ENCODE measurements at regions not wholly inside any gene's neighbourhood (a gene's known extent, or its start where the extent isn't known, plus 50 kb on each side); places are given as distances from the start of the nearest gene placed in this dataset.

DNA sequence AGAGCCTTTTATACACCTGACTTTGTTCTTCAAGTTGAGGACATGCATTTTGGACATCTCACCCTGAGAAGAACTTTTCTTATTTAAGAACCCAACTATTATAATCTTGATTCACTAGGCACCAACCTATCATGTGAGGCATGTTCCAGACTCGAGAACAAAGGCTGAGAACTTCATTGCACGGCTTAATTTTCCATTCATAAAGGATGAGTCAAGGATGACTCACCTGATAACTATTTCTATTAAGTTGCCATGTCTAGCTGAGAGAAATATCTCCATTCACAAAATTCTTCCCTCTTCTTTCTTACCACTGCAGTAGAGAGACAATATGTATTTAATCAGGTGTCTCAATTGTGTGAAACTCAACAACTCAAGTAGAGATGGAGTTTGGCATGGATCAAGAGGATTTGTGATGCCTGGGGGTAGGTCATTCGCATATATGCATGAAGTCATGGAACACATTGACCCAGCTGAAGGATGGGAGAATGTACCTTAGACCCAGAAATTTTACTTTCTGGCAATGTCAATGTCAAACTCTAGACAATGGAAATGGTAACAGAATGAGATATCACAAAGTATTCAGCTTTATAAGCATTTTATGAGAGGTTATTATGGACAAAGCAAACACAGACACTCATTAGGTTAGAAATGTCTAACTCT is 173.2 kb upstream of the PRNP start:
- DNase-seq (ENCODE audit: insufficient read length, low spot score) (no peak), FAIRE-seq (no peak)
- TF ChIP-seq SPI1 (IDR thresholded peaks at IDR 0.05; ENCODE audit: low read depth, low read length) (no peak), PAX5 (IDR thresholded peaks at IDR 0.05; ENCODE audit: insufficient read depth, low read length, severe bottlenecking) (no peak), TAF1 (IDR thresholded peaks at IDR 0.05; ENCODE audit: low read depth, low read length) (no peak), POLR2A (IDR thresholded peaks at IDR 0.05; ENCODE audit: low read depth, low read length) (no peak), POLR2AphosphoS5 (IDR thresholded peaks at IDR 0.05; ENCODE audit: low read depth, low read length) (no peak), POU2F2 (IDR thresholded peaks at IDR 0.05; ENCODE audit: low read depth, low read length) (no peak)

DNA sequence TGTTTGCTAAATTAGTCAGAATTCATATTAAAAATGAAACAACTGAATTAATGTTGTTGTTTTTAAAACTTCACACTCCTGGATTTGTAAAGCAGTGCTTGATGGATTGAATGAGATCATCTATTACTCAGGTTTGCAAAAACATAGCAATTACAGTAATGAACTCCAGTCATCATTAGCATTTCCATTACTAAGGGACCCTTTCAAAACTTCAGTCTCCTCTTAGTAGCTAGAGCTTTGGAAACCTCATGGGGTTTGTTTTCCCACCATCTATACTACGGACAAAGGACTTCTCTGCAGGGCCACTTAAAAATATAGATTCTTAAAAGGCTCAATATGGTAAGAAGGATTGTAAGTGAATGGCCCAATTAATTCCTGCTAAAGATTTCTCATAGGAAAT is 174.5 kb upstream of the PRNP start:
- DNase-seq (ENCODE audit: insufficient read length, low spot score), result no peak

DNA sequence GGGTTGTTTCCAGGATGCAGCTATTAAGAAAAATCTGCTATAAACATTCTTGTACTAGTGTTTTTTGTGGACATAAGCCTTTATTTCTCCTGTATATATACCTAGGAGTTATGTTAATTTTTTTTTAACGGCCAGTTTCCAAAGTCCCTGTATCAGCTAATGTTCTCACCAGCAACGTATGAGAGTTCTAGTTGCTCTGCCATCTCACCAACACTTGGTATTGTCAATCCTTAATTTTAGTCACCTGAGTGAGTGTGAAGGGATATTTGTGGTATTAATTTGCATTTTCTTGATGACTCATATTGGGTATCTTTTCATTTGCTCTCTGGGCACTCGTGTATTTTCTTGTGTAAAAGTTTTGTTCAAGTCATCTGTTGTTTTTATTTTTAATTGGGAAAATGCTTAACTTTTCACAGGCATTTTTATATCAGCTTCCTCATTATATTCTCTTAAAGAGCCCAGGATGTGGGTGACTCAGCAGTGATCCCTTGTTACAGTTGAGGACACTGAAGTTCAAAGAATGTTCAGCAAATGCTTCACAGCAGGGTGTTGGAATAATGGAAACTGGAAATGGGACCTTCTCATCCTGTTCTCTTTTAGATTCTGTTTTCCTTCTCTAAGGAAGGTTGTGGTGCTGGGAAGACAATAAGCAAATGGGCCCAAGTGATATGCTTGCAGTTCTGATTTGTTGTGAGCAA is 176.3 kb upstream of the PRNP start:
- no peak for DNase-seq (ENCODE audit: insufficient read length, low spot score)
- no peak for TF ChIP-seq POU2F2 (IDR thresholded peaks at IDR 0.05; ENCODE audit: low read depth, low read length)
- TF ChIP-seq POLR2AphosphoS5 (IDR thresholded peaks at IDR 0.05; ENCODE audit: low read depth, low read length), result no peak
- no peak for TF ChIP-seq SPI1 (IDR thresholded peaks at IDR 0.05; ENCODE audit: low read depth, low read length)
- no peak for TF ChIP-seq TAF1 (IDR thresholded peaks at IDR 0.05; ENCODE audit: low read depth, low read length)
- TF ChIP-seq PAX5 (IDR thresholded peaks at IDR 0.05; ENCODE audit: insufficient read depth, low read length, severe bottlenecking), result no peak
- no peak for TF ChIP-seq POLR2A (IDR thresholded peaks at IDR 0.05; ENCODE audit: low read depth, low read length)
- FAIRE-seq, result no peak

More for the DNA sequence above, 174.5 kb upstream of the PRNP start:
- FAIRE-seq, result no peak
- TF ChIP-seq POLR2A (IDR thresholded peaks at IDR 0.05; ENCODE audit: low read depth, low read length) (no peak), POLR2AphosphoS5 (IDR thresholded peaks at IDR 0.05; ENCODE audit: low read depth, low read length) (no peak), PAX5 (IDR thresholded peaks at IDR 0.05; ENCODE audit: insufficient read depth, low read length, severe bottlenecking) (no peak), TAF1 (IDR thresholded peaks at IDR 0.05; ENCODE audit: low read depth, low read length) (no peak), POU2F2 (IDR thresholded peaks at IDR 0.05; ENCODE audit: low read depth, low read length) (no peak), SPI1 (IDR thresholded peaks at IDR 0.05; ENCODE audit: low read depth, low read length) (no peak)

DNA sequence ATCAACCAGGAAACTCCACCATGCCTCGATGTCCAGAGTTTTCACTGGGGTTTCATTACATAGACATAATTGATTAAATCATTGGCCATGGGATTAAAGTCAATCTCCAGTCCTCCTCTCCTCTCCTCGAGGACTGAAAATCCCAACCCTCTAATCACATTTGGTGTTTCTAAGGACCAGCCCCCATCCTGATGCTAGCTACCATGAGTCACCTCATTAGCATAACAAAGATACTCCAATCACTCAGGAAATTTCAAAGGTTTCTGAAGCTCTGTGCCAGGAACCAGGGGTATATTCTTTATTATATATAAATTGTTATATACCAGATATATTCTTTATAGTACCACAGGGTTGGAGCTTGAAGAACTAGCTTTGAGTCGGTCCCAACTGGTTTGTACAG is 177.5 kb upstream of the PRNP start:
- FAIRE-seq (no peak), DNase-seq (ENCODE audit: insufficient read length, low spot score) (no peak)
- TF ChIP-seq SPI1 (IDR thresholded peaks at IDR 0.05; ENCODE audit: low read depth, low read length), result no peak
- TF ChIP-seq TAF1 (IDR thresholded peaks at IDR 0.05; ENCODE audit: low read depth, low read length), result no peak

DNA sequence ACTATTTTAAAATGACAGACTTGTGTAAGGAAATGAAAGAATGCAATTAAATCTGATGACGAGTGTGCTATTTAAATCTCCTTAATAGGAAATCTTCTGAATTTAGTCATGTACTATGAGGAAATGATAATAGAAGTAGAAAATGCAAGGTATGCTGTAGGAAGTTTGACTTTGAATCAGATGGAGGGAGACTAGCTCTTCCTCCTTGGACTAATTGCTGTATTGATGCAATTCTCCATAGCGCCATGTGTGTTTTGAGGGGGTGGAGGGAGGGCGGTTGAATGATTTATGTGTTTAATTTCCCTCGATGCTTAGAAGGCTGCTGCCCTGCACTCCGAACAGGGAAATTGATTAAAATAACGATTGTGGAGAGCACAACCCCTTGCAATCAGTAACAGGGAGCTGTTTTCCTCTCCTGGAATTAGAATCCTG is 179.0 kb upstream of the PRNP start:
- DNase-seq (ENCODE audit: insufficient read length, low spot score), result no peak
- FAIRE-seq, result no peak
- TF ChIP-seq SPI1 (IDR thresholded peaks at IDR 0.05; ENCODE audit: low read depth, low read length) (no peak), PAX5 (IDR thresholded peaks at IDR 0.05; ENCODE audit: insufficient read depth, low read length, severe bottlenecking) (no peak), POLR2AphosphoS5 (IDR thresholded peaks at IDR 0.05; ENCODE audit: low read depth, low read length) (no peak), TAF1 (IDR thresholded peaks at IDR 0.05; ENCODE audit: low read depth, low read length) (no peak), POLR2A (IDR thresholded peaks at IDR 0.05; ENCODE audit: low read depth, low read length) (no peak), POU2F2 (IDR thresholded peaks at IDR 0.05; ENCODE audit: low read depth, low read length) (no peak)

DNA sequence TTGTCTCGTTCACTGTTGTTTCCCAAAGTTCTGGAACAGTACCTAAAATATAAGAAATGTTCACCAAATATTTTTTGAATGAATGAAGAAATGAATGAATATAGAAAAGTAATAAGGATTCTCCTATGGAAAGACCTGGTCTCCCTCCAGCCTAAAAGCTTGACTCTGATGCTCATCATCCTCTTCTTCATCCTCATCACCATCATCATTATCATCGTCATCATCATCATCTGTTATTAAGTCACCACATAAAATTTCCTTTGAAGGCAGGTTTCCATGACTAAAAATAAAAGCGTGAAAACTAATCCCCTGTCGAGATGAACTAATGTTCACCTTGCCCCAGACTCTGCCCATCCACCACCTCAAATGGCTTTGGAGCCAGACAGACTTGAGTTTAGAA is 181.4 kb upstream of the PRNP start:
- DNase-seq (ENCODE audit: insufficient read length, low spot score) (no peak), FAIRE-seq (no peak)
- TF ChIP-seq SPI1 (IDR thresholded peaks at IDR 0.05; ENCODE audit: low read depth, low read length) (no peak), POLR2AphosphoS5 (IDR thresholded peaks at IDR 0.05; ENCODE audit: low read depth, low read length) (no peak), POU2F2 (IDR thresholded peaks at IDR 0.05; ENCODE audit: low read depth, low read length) (no peak), PAX5 (IDR thresholded peaks at IDR 0.05; ENCODE audit: insufficient read depth, low read length, severe bottlenecking) (no peak), POLR2A (IDR thresholded peaks at IDR 0.05; ENCODE audit: low read depth, low read length) (no peak), TAF1 (IDR thresholded peaks at IDR 0.05; ENCODE audit: low read depth, low read length) (no peak)

DNA sequence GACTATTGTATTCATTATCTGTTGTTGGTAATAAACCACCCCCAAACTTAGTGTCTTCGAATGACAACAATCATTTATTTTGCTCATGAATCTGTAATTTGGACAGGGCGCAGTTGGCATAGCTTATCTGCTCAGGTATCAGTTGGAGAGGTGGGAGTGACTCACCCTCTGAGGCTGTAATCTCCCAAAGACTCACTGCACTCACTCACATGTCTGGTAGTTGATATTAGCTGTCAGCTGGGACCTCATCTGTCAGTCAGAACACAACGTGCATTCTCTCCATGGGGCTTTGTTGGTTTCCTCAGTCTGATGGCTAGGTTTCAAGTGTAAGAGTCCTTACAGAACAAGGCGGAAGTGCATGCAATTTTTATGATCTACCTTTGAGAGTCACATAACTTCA is 183.5 kb upstream of the PRNP start:
- DNase-seq (ENCODE audit: insufficient read length, low spot score), result no peak
- TF ChIP-seq POU2F2 (IDR thresholded peaks at IDR 0.05; ENCODE audit: low read depth, low read length), result no peak
- TF ChIP-seq POLR2AphosphoS5 (IDR thresholded peaks at IDR 0.05; ENCODE audit: low read depth, low read length), result no peak
- TF ChIP-seq POLR2A (IDR thresholded peaks at IDR 0.05; ENCODE audit: low read depth, low read length), result no peak
- TF ChIP-seq PAX5 (IDR thresholded peaks at IDR 0.05; ENCODE audit: insufficient read depth, low read length, severe bottlenecking), result no peak
- no peak for TF ChIP-seq TAF1 (IDR thresholded peaks at IDR 0.05; ENCODE audit: low read depth, low read length)
- no peak for TF ChIP-seq SPI1 (IDR thresholded peaks at IDR 0.05; ENCODE audit: low read depth, low read length)
- FAIRE-seq, result no peak

DNA sequence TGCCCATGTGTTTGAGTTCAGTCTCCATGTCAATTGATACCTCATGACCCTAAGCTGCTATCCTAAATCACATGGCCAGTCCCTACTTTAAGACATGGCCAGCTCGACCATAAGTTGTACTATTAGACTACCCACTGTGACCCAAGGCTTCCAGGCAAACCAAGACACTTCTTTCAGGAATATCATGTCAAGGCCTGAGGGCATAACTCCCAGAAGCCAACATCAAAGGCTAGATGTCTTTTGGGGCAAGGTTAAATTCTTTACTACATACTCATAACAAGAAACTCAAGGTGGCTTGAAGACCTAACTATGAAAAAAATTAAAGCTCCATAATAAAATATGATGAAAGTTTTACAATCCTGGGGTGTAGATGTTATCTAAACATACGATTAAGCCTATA is 192.9 kb upstream of the PRNP start:
- no peak for FAIRE-seq
- TF ChIP-seq TAF1 (IDR thresholded peaks at IDR 0.05; ENCODE audit: low read depth, low read length) (no peak), POU2F2 (IDR thresholded peaks at IDR 0.05; ENCODE audit: low read depth, low read length) (no peak), POLR2AphosphoS5 (IDR thresholded peaks at IDR 0.05; ENCODE audit: low read depth, low read length) (no peak), PAX5 (IDR thresholded peaks at IDR 0.05; ENCODE audit: insufficient read depth, low read length, severe bottlenecking) (no peak), POLR2A (IDR thresholded peaks at IDR 0.05; ENCODE audit: low read depth, low read length) (no peak), SPI1 (IDR thresholded peaks at IDR 0.05; ENCODE audit: low read depth, low read length) (no peak)
- DNase-seq (ENCODE audit: insufficient read length, low spot score), result no peak

DNA sequence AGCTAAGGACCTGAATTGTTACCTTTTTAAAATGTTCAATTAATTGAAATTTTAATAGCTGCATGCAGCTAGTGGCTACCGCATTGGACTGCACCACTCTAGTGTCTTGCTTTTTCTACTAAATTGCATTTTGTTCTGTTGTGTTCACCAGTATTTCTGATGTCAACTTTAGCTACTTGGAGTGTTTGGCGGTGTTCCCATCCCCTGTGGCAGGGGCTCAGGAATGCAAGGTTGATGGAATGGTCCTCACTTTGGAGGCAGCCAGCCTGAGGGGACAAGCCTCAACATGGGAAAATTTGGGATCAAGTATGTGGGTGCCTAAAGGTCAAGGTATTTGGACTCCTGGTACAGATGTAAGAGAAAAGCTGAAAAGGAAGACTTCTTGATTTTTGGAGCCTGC is 194.6 kb upstream of the PRNP start:
- no peak for TF ChIP-seq SPI1 (IDR thresholded peaks at IDR 0.05; ENCODE audit: low read depth, low read length)
- TF ChIP-seq TAF1 (IDR thresholded peaks at IDR 0.05; ENCODE audit: low read depth, low read length), result no peak
- TF ChIP-seq POLR2A (IDR thresholded peaks at IDR 0.05; ENCODE audit: low read depth, low read length), result no peak
- TF ChIP-seq PAX5 (IDR thresholded peaks at IDR 0.05; ENCODE audit: insufficient read depth, low read length, severe bottlenecking), result no peak
- no peak for TF ChIP-seq POLR2AphosphoS5 (IDR thresholded peaks at IDR 0.05; ENCODE audit: low read depth, low read length)
- no peak for TF ChIP-seq POU2F2 (IDR thresholded peaks at IDR 0.05; ENCODE audit: low read depth, low read length)
- FAIRE-seq, result no peak
- DNase-seq (ENCODE audit: insufficient read length, low spot score), result no peak
